K562 (cell line): ENCODE measurements at regions not wholly inside any gene's neighbourhood (a gene's known extent, or its start where the extent isn't known, plus 50 kb on each side); places are given as distances from the start of the nearest gene placed in this dataset.
A peak's percentile ranks its signal among the peaks of the same experiment; 100 is the strongest.
"Not testable (repeated sequence)": the region's sequence is repeated elsewhere in the genome, so short reads cannot be mapped to it uniquely, and the experiment has no call there.

Experiments
- ATAC-seq: fragments of 200-7000 bp; cut with Tn5 transposase; 3 replicates; pipeline ENCODE4 v1.9.1; 2020; ENCODE audit warnings: moderate library complexity
- BruUV-seq: library from RNA; stranded (reverse); fragments of 400-500 nt; replicated peaks from 2 replicates; lab custom pipeline; 2021; lab: Mats Ljungman, UMichigan
- CTCF ChIA-PET: fragments of 300-600 bp; formaldehyde crosslinking; extraction: SDS; loops from one replicate; lab custom pipeline; 2021; ENCODE audit warnings: low intra/inter-chr PET ratio; lab: Yijun Ruan, JAX
- POLR2A ChIA-PET: fragments of 300-600, 350-650 bp; sonication (Branson Sonifier 250); formaldehyde crosslinking; extraction: SDS; loops from one replicate; lab custom pipeline; 2021; ENCODE audit warnings: antibody characterized with exemption, inconsistent platforms; lab: Yijun Ruan, JAX
- DNase-seq, 4 experiments: peaks; one replicate each; pipeline versions ENCODE4 v3.0.0 to v3.0.0-alpha.2; 2011 to 2018; ENCODE audit warnings: low spot score in 3 of 4, mixed read lengths in 3 of 4; ENCODE audit errors: extremely low read depth in 1 of 4
- FAIRE-seq: peaks from 2 replicates; lab custom pipeline; 2011; peaks lifted over from hg19 to GRCh38; lab: Jason Lieb, UNC
- H2AFZ ChIP-seq: 2 replicates; pipeline ENCODE4 v1.6.0; 2011; ENCODE audit warnings: low read depth, low read length, control low read depth, inconsistent platforms
- H3K27ac ChIP-seq: fragments of 200-600 bp; 3 replicates; pipeline ENCODE4 v1.8.0; 2011; ENCODE audit warnings: low read depth, mild to moderate bottlenecking, control low read depth, inconsistent platforms, low read length, moderate library complexity, mixed read lengths; ENCODE audit errors: extremely low read depth
- H3K27me3 ChIP-seq, 2 experiments: fragments of 300-600 bp in 1 of 2; 2 replicates in 1 of 2; 3 replicates in 1 of 2; pipeline versions ENCODE4 v1.6.0 to v1.8.0; 2011; ENCODE audit warnings: inconsistent platforms in 2 of 2, low read length in 2 of 2, mild to moderate bottlenecking in 1 of 2, mixed read lengths in 1 of 2, moderate library complexity in 1 of 2; ENCODE audit not compliant: control insufficient read depth in 2 of 2, insufficient read depth in 2 of 2
- H3K36me3 ChIP-seq: fragments of 300-600 bp; 3 replicates; pipeline ENCODE4 v1.8.0; 2011; ENCODE audit warnings: mild to moderate bottlenecking, low read length, inconsistent platforms; ENCODE audit not compliant: control insufficient read depth, insufficient read depth
- H3K4me1 ChIP-seq, 2 experiments: fragments of 200-600 bp in 1 of 2; replicated peaks in 1 of 2; 2 replicates in 1 of 2; 3 replicates in 1 of 2; pipeline versions ENCODE4 v1.5.1 to v1.8.0; 2011; ENCODE audit warnings: inconsistent platforms in 2 of 2, low read length in 2 of 2, mild to moderate bottlenecking in 1 of 2, mixed read lengths in 1 of 2, moderate library complexity in 1 of 2; ENCODE audit not compliant: control insufficient read depth in 2 of 2, insufficient read depth in 2 of 2
- H3K4me2 ChIP-seq: 2 replicates; pipeline ENCODE4 v1.6.1; 2011; ENCODE audit warnings: low read length, control low read depth, inconsistent platforms, mixed read lengths; ENCODE audit not compliant: insufficient read depth
- H3K4me3 ChIP-seq: fragments of 200-600 bp; sonication (generic), shearing (Covaris generic); 2 replicates; pipeline ENCODE4 v1.5.1; 2016; ENCODE audit warnings: control low read depth, inconsistent platforms
- H3K79me2 ChIP-seq: fragments of 200-600 bp; 3 replicates; pipeline ENCODE4 v1.8.0; 2011; ENCODE audit warnings: low read length, inconsistent platforms; ENCODE audit not compliant: control insufficient read depth, insufficient read depth
- H3K9ac ChIP-seq, 2 experiments: 2 replicates each; pipeline versions ENCODE4 v1.6.0 to v1.6.1; 2011; ENCODE audit warnings: low read depth in 2 of 2, low read length in 2 of 2, control low read depth in 1 of 2, inconsistent platforms in 1 of 2, mild to moderate bottlenecking in 1 of 2, mixed read lengths in 1 of 2; ENCODE audit not compliant: insufficient read depth in 1 of 2
- H3K9me1 ChIP-seq: one replicate; pipeline ENCODE4 v1.6.0; 2011; ENCODE audit warnings: inconsistent platforms, mild to moderate bottlenecking, low read length, moderate library complexity; ENCODE audit not compliant: control insufficient read depth, insufficient read depth
- H3K9me3 ChIP-seq: replicated peaks from 2 replicates; pipeline ENCODE4 v1.5.1; 2011; ENCODE audit warnings: low read depth, low read length, inconsistent platforms; ENCODE audit not compliant: control insufficient read depth, insufficient read depth
- H4K20me1 ChIP-seq: replicated peaks from 2 replicates; pipeline ENCODE4 v1.6.1; 2011; ENCODE audit warnings: low read length, inconsistent platforms, mixed read lengths; ENCODE audit not compliant: control insufficient read depth, insufficient read depth
- ATF7 ChIP-seq: fragments of 450-650 bp; IDR thresholded peaks from 2 replicates; pipeline ENCODE4 v1.7.1; 2014; ENCODE audit warnings: mild to moderate bottlenecking, moderate library complexity
- FOXA3 ChIP-seq, 2 experiments: fragments of 450-650 bp in 1 of 2; sonication (generic) in 1 of 2; formaldehyde crosslinking; IDR thresholded peaks in 1 of 2; conservative IDR thresholded peaks in 1 of 2; 2 replicates each; pipeline versions ENCODE4 v1.4.0 to v1.8.0; 2020 to 2022; ENCODE audit warnings: mild to moderate bottlenecking in 2 of 2, missing genetic modification reagents in 1 of 2
- FOXK2 ChIP-seq, 2 experiments: fragments of 450-650 bp; IDR thresholded peaks in 1 of 2; conservative IDR thresholded peaks in 1 of 2; 2 replicates each; pipeline ENCODE4 v1.6.1; 2016; ENCODE audit warnings: low read depth in 2 of 2, mild to moderate bottlenecking in 1 of 2
- NRF1 ChIP-seq, 2 experiments: fragments of 450-650 bp; IDR thresholded peaks in 1 of 2; conservative IDR thresholded peaks in 1 of 2; 2 replicates each; pipeline ENCODE4 v1.6.1; 2014; ENCODE audit warnings: mild to moderate bottlenecking in 2 of 2
- POLR2G ChIP-seq: fragments of 200-400 bp; formaldehyde crosslinking; IDR thresholded peaks from 2 replicates; pipeline ENCODE4 v1.6.1; 2017; ENCODE audit warnings: low read depth, mild to moderate bottlenecking, antibody characterized with exemption, low read length, moderate library complexity
- RBFOX2 ChIP-seq: fragments of 200-400 bp; formaldehyde crosslinking; IDR thresholded peaks from 2 replicates; pipeline ENCODE4 v1.6.1; 2017; ENCODE audit warnings: low read depth, mild to moderate bottlenecking, low read length, moderate library complexity
- WGBS: fragments of 100-300 bp; shearing (Covaris generic); methylation state at CpG from one replicate; pipeline ENCODE4 v1.1.6; 2016; ENCODE audit warnings: low coverage, mixed read lengths; ENCODE audit not compliant: insufficient coverage; ENCODE audit errors: missing lambda C conversion rate; 5-methylcytosine and 5-hydroxymethylcytosine counted together
- in situ Hi-C: fragments of 300-500 bp; cut with MboI; formaldehyde crosslinking; loops from 4 replicates; pipeline ENCODE4 v1.15.0; 2018; ENCODE audit warnings: inconsistent platforms, mixed read lengths
- intact Hi-C: fragments of 100-400 bp; cut with micrococcal nuclease; formaldehyde crosslinking; loops from 2 replicates; pipeline ENCODE4 v1.14.2; 2022
- TF ChIP-seq, protein P1 (sequence below): fragments of 450-650 bp; IDR thresholded peaks from 2 replicates; pipeline ENCODE4 v1.6.1; 2018; ENCODE audit not compliant: partially characterized antibody

DNA sequence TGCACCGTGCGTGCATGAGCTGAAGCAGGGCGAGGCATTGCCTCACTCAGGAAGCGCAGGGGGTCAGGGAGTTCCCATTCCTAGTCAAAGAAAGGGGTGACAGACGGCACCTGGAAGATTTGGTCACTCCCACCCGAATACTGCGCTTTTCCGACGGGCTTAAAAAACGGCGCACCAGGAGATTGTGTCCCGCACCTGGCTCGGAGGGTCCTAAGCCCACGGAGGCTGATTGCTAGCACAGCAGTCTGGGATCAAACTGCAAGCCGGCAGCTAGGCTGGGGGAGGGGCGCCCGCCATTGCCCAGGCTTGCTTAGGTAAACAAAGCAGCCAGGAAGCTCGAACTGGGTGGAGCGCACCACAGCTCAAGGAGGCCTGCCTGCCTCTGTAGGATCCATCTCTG, 85.6 kb upstream of the TSLP start:
- H3K36me3 ChIP-seq, intact Hi-C loops, H3K27ac ChIP-seq, in situ Hi-C loops, ATAC-seq, H3K9ac ChIP-seq, H3K9me1 ChIP-seq, CTCF ChIA-PET, H3K9me3 ChIP-seq, H3K4me1 ChIP-seq, POLR2A ChIA-PET, BruUV-seq, H3K79me2 ChIP-seq, FAIRE-seq, H3K27me3 ChIP-seq, H4K20me1 ChIP-seq: not testable (repeated sequence)
- WGBS = under 1% methylated on average over 16 of the region's 19 CpGs
- H3K4me2 ChIP-seq = peak overlapping the region; percentile 51
- peak; percentile 39; the same call in 1 of the 2 replicates for TF ChIP-seq POLR2G
- 0 out of 2 replicates have a peak, but pooled peaks have one; percentile 25 for TF ChIP-seq RBFOX2
- TF ChIP-seq, protein P1, sequence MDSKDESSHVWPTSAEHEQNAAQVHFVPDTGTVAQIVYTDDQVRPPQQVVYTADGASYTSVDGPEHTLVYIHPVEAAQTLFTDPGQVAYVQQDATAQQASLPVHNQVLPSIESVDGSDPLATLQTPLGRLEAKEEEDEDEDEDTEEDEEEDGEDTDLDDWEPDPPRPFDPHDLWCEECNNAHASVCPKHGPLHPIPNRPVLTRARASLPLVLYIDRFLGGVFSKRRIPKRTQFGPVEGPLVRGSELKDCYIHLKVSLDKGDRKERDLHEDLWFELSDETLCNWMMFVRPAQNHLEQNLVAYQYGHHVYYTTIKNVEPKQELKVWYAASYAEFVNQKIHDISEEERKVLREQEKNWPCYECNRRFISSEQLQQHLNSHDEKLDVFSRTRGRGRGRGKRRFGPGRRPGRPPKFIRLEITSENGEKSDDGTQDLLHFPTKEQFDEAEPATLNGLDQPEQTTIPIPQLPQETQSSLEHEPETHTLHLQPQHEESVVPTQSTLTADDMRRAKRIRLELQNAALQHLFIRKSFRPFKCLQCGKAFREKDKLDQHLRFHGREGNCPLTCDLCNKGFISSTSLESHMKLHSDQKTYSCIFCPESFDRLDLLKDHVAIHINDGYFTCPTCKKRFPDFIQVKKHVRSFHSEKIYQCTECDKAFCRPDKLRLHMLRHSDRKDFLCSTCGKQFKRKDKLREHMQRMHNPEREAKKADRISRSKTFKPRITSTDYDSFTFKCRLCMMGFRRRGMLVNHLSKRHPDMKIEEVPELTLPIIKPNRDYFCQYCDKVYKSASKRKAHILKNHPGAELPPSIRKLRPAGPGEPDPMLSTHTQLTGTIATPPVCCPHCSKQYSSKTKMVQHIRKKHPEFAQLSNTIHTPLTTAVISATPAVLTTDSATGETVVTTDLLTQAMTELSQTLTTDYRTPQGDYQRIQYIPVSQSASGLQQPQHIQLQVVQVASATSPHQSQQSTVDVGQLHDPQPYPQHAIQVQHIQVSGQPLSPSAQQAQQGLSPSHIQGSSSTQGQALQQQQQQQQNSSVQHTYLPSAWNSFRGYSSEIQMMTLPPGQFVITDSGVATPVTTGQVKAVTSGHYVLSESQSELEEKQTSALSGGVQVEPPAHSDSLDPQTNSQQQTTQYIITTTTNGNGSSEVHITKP = peak; percentile 90
- TF ChIP-seq FOXA3 (CRISPR knock-in tag; conservative IDR thresholded peaks at IDR 0.05 in 1 of 2, IDR thresholded peaks at IDR 0.05 in 1 of 2) = peak; percentile 23 to 90; a peak in 2 of 4 replicates
- TF ChIP-seq FOXK2 (conservative IDR thresholded peaks at IDR 0.05 in 1 of 2, IDR thresholded peaks at IDR 0.05 in 1 of 2; ENCODE audit: low read depth in 2 of 2) = 0 out of 4 replicates have a peak, but pooled peaks of 1 of the 2 experiments have one; percentile 28
- peak; percentile 63 for TF ChIP-seq ATF7
- 0 out of 4 replicates have a peak, but pooled peaks of 1 of the 2 experiments have one; percentile 12 for TF ChIP-seq NRF1 (conservative IDR thresholded peaks at IDR 0.05 in 1 of 2, IDR thresholded peaks at IDR 0.05 in 1 of 2)
- H2AFZ ChIP-seq = peak overlapping the region; percentile 83
- DNase-seq = peak in 1 of 4 experiments; percentile 12
- peak overlapping the region; percentile 24 for H3K4me3 ChIP-seq
